Superior temporal gyrus (tissue), 1 donor: ENCODE measurements at regions not wholly inside any gene's neighbourhood (a gene's known extent, or its start where the extent isn't known, plus 50 kb on each side); places are given as distances from the start of the nearest gene placed in this dataset.

Source experiments
- DNase-seq: peaks from one replicate; pipeline ENCODE4 v3.0.0-alpha.2; 2016; ENCODE audit errors: extremely low spot score

DNA sequence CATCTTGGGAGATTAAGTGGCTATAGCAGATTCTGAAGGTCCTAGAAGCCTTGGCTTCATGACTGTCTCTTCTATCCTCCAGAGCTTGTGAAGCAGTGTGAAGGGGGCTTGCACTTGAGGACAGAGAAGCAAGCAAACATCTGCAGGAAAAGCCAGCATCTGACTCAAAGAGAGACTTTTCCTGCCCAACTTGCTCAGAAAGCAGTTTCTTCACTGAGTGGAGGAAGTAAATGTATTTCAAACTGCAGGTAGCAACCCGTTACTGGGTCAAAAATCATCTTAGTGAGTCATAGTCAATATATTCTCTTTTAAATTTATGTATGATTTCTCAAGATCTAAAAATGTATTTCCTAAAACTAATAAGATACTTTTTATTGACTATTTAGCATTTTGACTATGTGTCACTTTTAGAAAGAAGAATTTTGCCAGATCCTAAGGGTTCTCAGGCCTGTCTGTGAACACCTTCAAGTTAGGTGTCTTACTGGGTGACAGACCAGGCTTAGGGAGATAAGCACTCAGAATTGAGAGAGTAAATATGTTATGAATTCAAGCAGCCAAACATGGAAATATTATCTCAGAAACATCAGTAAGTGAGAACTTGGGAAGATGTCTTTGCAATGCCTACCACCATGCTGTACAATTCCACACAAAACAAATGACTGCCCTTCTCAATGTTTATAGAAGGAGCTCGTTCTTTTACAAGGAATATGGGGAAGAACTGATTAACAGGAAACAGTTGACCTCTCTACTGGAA, 72.6 kb upstream of the DMAC1 start:
- DNase-seq = no peak

- DNase-seq = no peak
Measured at GRCh38 chr9:7869340-7869739, 69.8 kb upstream of the DMAC1 start.

DNA sequence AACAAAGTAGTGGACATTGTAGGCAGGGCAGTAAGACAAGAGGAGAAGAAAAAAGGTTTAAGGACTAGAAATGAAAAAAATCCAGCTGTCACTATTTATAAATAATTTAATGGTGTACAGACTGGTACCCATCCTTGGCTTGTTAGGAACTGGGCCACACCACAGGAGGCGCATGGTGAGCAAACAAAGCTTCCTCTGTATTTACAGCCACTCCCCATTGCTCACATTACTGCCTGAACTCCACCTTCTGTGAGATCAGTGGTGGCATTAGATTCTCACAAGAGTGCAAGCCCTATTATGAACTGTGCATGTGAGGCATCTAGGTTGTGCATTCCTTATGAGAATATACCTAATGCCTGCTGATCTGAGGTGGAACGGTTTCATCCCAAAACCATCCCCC, 62.6 kb upstream of the DMAC1 start:
- DNase-seq = no peak

- DNase-seq = no peak
Measured at GRCh38 chr9:7861086-7861485, 61.5 kb upstream of the DMAC1 start.

GRCh38 chr9:7860335-7860709, 60.7 kb upstream of the DMAC1 start:
- DNase-seq = no peak

- no peak for DNase-seq
Measured at GRCh38 chr9:7859701-7860334, 60.2 kb upstream of the DMAC1 start.

- DNase-seq = no peak
Measured at GRCh38 chr9:7858166-7858565, 58.6 kb upstream of the DMAC1 start.

DNA sequence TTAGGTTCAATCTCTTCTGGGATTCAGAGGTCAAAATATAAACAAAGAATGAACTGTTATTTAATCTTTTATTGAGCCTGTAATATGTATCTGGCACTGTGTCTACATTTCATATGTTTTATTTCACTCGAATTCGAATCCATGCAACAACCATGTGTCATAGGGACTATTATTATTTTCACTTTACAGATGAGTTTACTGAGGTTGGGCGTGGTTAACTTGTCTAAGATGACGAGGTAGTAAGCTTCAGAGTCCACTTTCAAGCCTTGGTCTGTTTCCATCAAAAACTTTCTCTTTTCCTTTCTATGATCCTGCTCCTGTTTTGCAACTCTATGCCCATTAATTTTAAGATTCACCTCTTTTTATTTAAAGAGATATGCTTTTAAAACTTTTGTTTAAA, 55.2 kb upstream of the DMAC1 start:
- DNase-seq = no peak
